ENCODE measurements at regions not wholly inside any gene's neighbourhood (a gene's known extent, or its start where the extent isn't known, plus 50 kb on each side); places are given as distances from the start of the nearest gene placed in this dataset.

GRCh38 chr1:224504297-224505041 is 69.9 kb upstream of the WDR26 start:
- peak in 1 of 2 donors; percentile 37 for DNase-seq (ENCODE audit: low spot score in 2 of 2)
- WGBS, 2 donors: 50 to 58% methylated on average over 4 of the region's 4 CpGs
- intact Hi-C loops (cut with DNase I; ENCODE audit: low total_unique reads): no loop called here
- no peak for TF ChIP-seq CTCF (IDR thresholded peaks at IDR 0.05)
- TF ChIP-seq POLR2A (IDR thresholded peaks at IDR 0.05): no peak
- no peak overlapping the region for H3K4me3 ChIP-seq (ENCODE audit: low read depth, poor library complexity, severe bottlenecking)

GRCh38 chr1:224505454-224506093 is 71.0 kb upstream of the WDR26 start:
- no peak for TF ChIP-seq CTCF (IDR thresholded peaks at IDR 0.05)
- TF ChIP-seq POLR2A (IDR thresholded peaks at IDR 0.05): no peak
- WGBS, 2 donors: 35 to 38% methylated on average over 3 of the region's 3 CpGs
- no peak overlapping the region for H3K4me3 ChIP-seq (ENCODE audit: low read depth, poor library complexity, severe bottlenecking)
- intact Hi-C loops (cut with DNase I; ENCODE audit: low total_unique reads): no loop called here
- no peak for DNase-seq (ENCODE audit: low spot score in 2 of 2)

GRCh38 chr1:224506141-224506814 is 71.7 kb upstream of the WDR26 start:
- no peak overlapping the region for H3K4me3 ChIP-seq (ENCODE audit: low read depth, poor library complexity, severe bottlenecking)
- 30 to 38% methylated on average over 18 of the region's 18 CpGs for WGBS, 2 donors
- TF ChIP-seq POLR2A (IDR thresholded peaks at IDR 0.05): no peak
- no peak for TF ChIP-seq CTCF (IDR thresholded peaks at IDR 0.05)
- peak in 1 of 2 donors; percentile 40 for DNase-seq (ENCODE audit: low spot score in 2 of 2)
- intact Hi-C loops (cut with DNase I; ENCODE audit: low total_unique reads): no loop called here

GRCh38 chr1:224507771-224508523 is 73.3 kb upstream of the WDR26 start:
- TF ChIP-seq CTCF (IDR thresholded peaks at IDR 0.05) (no peak), POLR2A (IDR thresholded peaks at IDR 0.05) (no peak)
- intact Hi-C loops (cut with DNase I; ENCODE audit: low total_unique reads): no loop called here
- H3K4me3 ChIP-seq (ENCODE audit: low read depth, poor library complexity, severe bottlenecking): no peak overlapping the region
- WGBS, 2 donors: 31 to 39% methylated on average over 2 of the region's 2 CpGs
- no peak for DNase-seq (ENCODE audit: low spot score in 2 of 2)

GRCh38 chr1:224509907-224510306 is 75.3 kb upstream of the WDR26 start:
- intact Hi-C loops (cut with DNase I; ENCODE audit: low total_unique reads): loop anchor here (5.0 kb wide), 1 partner anchor 342 kb away; no protein-coding TSS in a partner anchor
- TF ChIP-seq POLR2A (IDR thresholded peaks at IDR 0.05) (no peak), CTCF (IDR thresholded peaks at IDR 0.05) (no peak)
- 54 to 57% methylated on average over 7 of the region's 7 CpGs for WGBS, 2 donors
- no peak for DNase-seq (ENCODE audit: low spot score in 2 of 2)
- no peak overlapping the region for H3K4me3 ChIP-seq (ENCODE audit: low read depth, poor library complexity, severe bottlenecking)
